OCI-LY3 (cell line): ENCODE measurements at regions not wholly inside any gene's neighbourhood (a gene's known extent, or its start where the extent isn't known, plus 50 kb on each side); places are given as distances from the start of the nearest gene placed in this dataset.

Source experiments
- CTCF ChIP-seq: fragments of 200-600, 300-600 bp; sonication (generic); IDR thresholded peaks from 2 replicates; pipeline ENCODE4 v1.5.1; 2014; ENCODE audit warnings: antibody characterized with exemption, low read length, low read depth
- EZH2phosphoT487 ChIP-seq: fragments of 200-600 bp; shearing (Covaris generic); IDR thresholded peaks from 2 replicates; pipeline ENCODE4 v1.6.1; 2018; ENCODE audit warnings: antibody characterized with exemption, mixed run types, low read depth

- TF ChIP-seq EZH2phosphoT487 (no peak), CTCF (no peak)
Observed at GRCh38 chr1:17973694-17974093, 133.9 kb upstream of the IGSF21 start.
